ENCODE measurements at regions not wholly inside any gene's neighbourhood (a gene's known extent, or its start where the extent isn't known, plus 50 kb on each side); places are given as distances from the start of the nearest gene placed in this dataset.
A peak's percentile ranks its signal among the peaks of the same experiment; 100 is the strongest.
"Not testable (repeated sequence)": the region's sequence is repeated elsewhere in the genome, so short reads cannot be mapped to it uniquely, and the experiment has no call there.

- DNase-seq (ENCODE audit: low read depth): peak; percentile 71
- no peak overlapping the region for H3K4me3 ChIP-seq (replicated peaks; ENCODE audit: low read depth, low read length)
- TF ChIP-seq CTCF (IDR thresholded peaks at IDR 0.05; ENCODE audit: low read length, missing control alignments): no peak
Observed at GRCh38 chr12:89225401-89225800, 126.9 kb downstream of the DUSP6 start.

GRCh38 chr12:89222580-89222979, 129.7 kb downstream of the DUSP6 start:
- DNase-seq (ENCODE audit: low read depth); H3K4me3 ChIP-seq (replicated peaks; ENCODE audit: low read depth, low read length): not testable (repeated sequence)

GRCh38 chr12:89217472-89217871, 134.8 kb downstream of the DUSP6 start:
- no peak overlapping the region for H3K4me3 ChIP-seq (replicated peaks; ENCODE audit: low read depth, low read length)

GRCh38 chr12:89216211-89216952, 135.9 kb downstream of the DUSP6 start:
- TF ChIP-seq CTCF (IDR thresholded peaks at IDR 0.05; ENCODE audit: low read length, missing control alignments): no peak
- no peak overlapping the region for H3K4me3 ChIP-seq (replicated peaks; ENCODE audit: low read depth, low read length)
- DNase-seq (ENCODE audit: low read depth): no peak

More at GRCh38 chr12:89217472-89217871, 134.8 kb downstream of the DUSP6 start:
- no peak for TF ChIP-seq CTCF (IDR thresholded peaks at IDR 0.05; ENCODE audit: low read length, missing control alignments)
- no peak for DNase-seq (ENCODE audit: low read depth)

GRCh38 chr12:89215196-89215595, 137.1 kb downstream of the DUSP6 start:
- no peak for DNase-seq (ENCODE audit: low read depth)
- TF ChIP-seq CTCF (IDR thresholded peaks at IDR 0.05; ENCODE audit: low read length, missing control alignments): no peak
- H3K4me3 ChIP-seq (replicated peaks; ENCODE audit: low read depth, low read length): no peak overlapping the region

GRCh38 chr12:89213747-89214146, 138.6 kb downstream of the DUSP6 start:
- no peak for TF ChIP-seq CTCF (IDR thresholded peaks at IDR 0.05; ENCODE audit: low read length, missing control alignments)
- no peak for DNase-seq (ENCODE audit: low read depth)

GRCh38 chr12:89213139-89213538, 139.2 kb downstream of the DUSP6 start:
- TF ChIP-seq CTCF (IDR thresholded peaks at IDR 0.05; ENCODE audit: low read length, missing control alignments): no peak
- H3K4me3 ChIP-seq (replicated peaks; ENCODE audit: low read depth, low read length): no peak overlapping the region

More at GRCh38 chr12:89213747-89214146, 138.6 kb downstream of the DUSP6 start:
- H3K4me3 ChIP-seq (replicated peaks; ENCODE audit: low read depth, low read length): no peak overlapping the region

More at GRCh38 chr12:89213139-89213538, 139.2 kb downstream of the DUSP6 start:
- no peak for DNase-seq (ENCODE audit: low read depth)
